ENCODE measurements at regions not wholly inside any gene's neighbourhood (a gene's known extent, or its start where the extent isn't known, plus 50 kb on each side); places are given as distances from the start of the nearest gene placed in this dataset.

DNA sequence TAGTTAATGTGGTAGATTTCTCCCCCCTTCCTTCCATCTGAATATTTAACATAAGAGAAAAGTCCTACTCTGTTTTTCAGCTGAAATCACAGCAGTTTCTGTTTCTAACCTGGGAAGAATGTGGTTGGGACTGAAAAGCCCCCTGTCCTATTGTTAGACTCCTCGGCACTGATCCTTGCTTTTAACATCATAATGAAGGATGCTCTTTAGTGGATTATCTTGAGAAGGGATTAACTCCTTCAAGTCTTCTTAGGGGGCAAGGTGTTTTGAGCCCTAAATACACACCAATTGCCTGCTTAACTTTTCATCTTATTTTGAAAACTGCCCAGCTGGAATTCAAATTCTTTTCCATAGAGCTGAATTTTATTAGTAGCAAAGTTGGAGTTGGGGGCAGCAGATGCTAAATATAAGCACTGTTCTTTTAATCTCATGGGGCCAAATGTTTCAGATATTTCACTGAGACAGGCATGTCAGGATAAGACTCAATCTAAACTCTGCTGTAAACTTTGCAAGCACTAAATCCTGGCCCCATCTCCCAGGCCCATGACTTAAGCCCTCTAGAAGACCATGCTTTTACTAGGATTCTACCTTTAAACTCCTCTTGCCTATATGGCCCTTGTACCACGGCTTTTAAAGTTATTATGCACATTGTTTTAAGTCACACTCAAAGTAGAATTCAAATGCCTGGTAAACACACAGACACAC lies 243.2 kb upstream of the NR2F2 start:
- H3K27ac ChIP-seq (ENCODE audit: low read depth, low read length) = no peak overlapping the region
- H3K9me3 ChIP-seq (ENCODE audit: control insufficient read depth, insufficient read depth, low read length) = no peaks in the 10 kb centered on the region; the same call in 1 of the 2 replicates
- H3K27me3 ChIP-seq (ENCODE audit: control insufficient read depth, low read length) = no peaks in the 10 kb centered on the region
- no peaks in the 10 kb centered on the region for H4K20me1 ChIP-seq (ENCODE audit: control insufficient read depth, insufficient read depth, low read depth, low read length)
- no peaks in the 10 kb centered on the region for H3F3A ChIP-seq (ENCODE audit: control insufficient read depth, insufficient read depth)
- H3K4me3 ChIP-seq (ENCODE audit: low read length) = no peak overlapping the region
- H3K4me1 ChIP-seq (ENCODE audit: control insufficient read depth, low read length) = no peaks in the 10 kb centered on the region
- TF ChIP-seq EZH2phosphoT487 (IDR thresholded peaks at IDR 0.05; ENCODE audit: borderline replicate concordance, low read length) = no peak
- no peaks in the 10 kb centered on the region for H3K36me3 ChIP-seq (ENCODE audit: control insufficient read depth, low read length)
- H3K9me2 ChIP-seq (replicated peaks; ENCODE audit: control insufficient read depth, low read length) = no peaks in the 10 kb centered on the region
- H3K79me2 ChIP-seq (ENCODE audit: control insufficient read depth, low read length) = no peaks in the 10 kb centered on the region
- H3K4me2 ChIP-seq (ENCODE audit: low read length) = no peak overlapping the region

DNA sequence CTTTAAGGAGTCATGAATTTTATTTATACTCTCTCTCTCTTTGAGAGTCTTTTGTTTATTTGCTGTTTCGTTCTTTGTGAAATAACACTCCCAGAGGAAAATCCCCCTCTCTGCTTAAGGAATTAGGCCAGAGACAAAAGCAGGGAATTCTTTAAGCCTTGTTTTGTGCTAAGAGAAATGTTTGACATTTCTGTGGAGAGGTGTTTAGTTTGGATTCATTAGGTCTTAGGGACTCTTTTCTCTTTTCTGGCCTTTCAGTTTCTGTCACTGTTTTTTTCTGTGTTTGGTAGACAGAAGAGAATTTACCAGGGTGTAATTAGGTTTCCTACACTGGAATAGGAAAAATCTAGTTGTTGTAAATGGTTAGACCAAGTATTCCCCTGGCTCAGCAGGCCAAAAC lies 241.8 kb upstream of the NR2F2 start:
- H3K36me3 ChIP-seq (ENCODE audit: control insufficient read depth, low read length) = no peaks in the 10 kb centered on the region
- H3K9me3 ChIP-seq (ENCODE audit: control insufficient read depth, insufficient read depth, low read length) = no peaks in the 10 kb centered on the region; the same call in 1 of the 2 replicates
- no peak overlapping the region for H3K4me3 ChIP-seq (ENCODE audit: low read length)
- TF ChIP-seq CTCF (IDR thresholded peaks at IDR 0.05; ENCODE audit: low read depth, low read length, poor library complexity, severe bottlenecking) = no peak
- no peak for TF ChIP-seq EZH2phosphoT487 (IDR thresholded peaks at IDR 0.05; ENCODE audit: borderline replicate concordance, low read length)
- H3F3A ChIP-seq (ENCODE audit: control insufficient read depth, insufficient read depth) = no peaks in the 10 kb centered on the region
- no peak overlapping the region for H3K27ac ChIP-seq (ENCODE audit: low read depth, low read length)
- H4K20me1 ChIP-seq (ENCODE audit: control insufficient read depth, insufficient read depth, low read depth, low read length) = no peaks in the 10 kb centered on the region
- no peaks in the 10 kb centered on the region for H3K79me2 ChIP-seq (ENCODE audit: control insufficient read depth, low read length)
- no peaks in the 10 kb centered on the region for H3K9me2 ChIP-seq (replicated peaks; ENCODE audit: control insufficient read depth, low read length)
- H3K4me1 ChIP-seq (ENCODE audit: control insufficient read depth, low read length) = no peaks in the 10 kb centered on the region
- no peaks in the 10 kb centered on the region for H3K27me3 ChIP-seq (ENCODE audit: control insufficient read depth, low read length)
- H3K4me2 ChIP-seq (ENCODE audit: low read length) = no peak overlapping the region

- Histone ChIP-seq H3K9me2 (replicated peaks; ENCODE audit: control insufficient read depth, low read length) (no peaks in the 10 kb centered on the region), H3K4me3 (ENCODE audit: low read length) (no peak overlapping the region), H3K27ac (ENCODE audit: low read depth, low read length) (no peak overlapping the region), H3K36me3 (ENCODE audit: control insufficient read depth, low read length) (no peaks in the 10 kb centered on the region), H3K4me1 (ENCODE audit: control insufficient read depth, low read length) (no peaks in the 10 kb centered on the region), H3K79me2 (ENCODE audit: control insufficient read depth, low read length) (no peaks in the 10 kb centered on the region), H4K20me1 (ENCODE audit: control insufficient read depth, insufficient read depth, low read depth, low read length) (no peaks in the 10 kb centered on the region), H3K4me2 (ENCODE audit: low read length) (no peak overlapping the region), H3K9me3 (ENCODE audit: control insufficient read depth, insufficient read depth, low read length) (no peaks in the 10 kb centered on the region; the same call in 1 of the 2 replicates), H3F3A (ENCODE audit: control insufficient read depth, insufficient read depth) (no peaks in the 10 kb centered on the region), H3K27me3 (ENCODE audit: control insufficient read depth, low read length) (no peaks in the 10 kb centered on the region)
- TF ChIP-seq EZH2phosphoT487 (IDR thresholded peaks at IDR 0.05; ENCODE audit: borderline replicate concordance, low read length) = no peak
- no peak for TF ChIP-seq CTCF (IDR thresholded peaks at IDR 0.05; ENCODE audit: low read depth, low read length, poor library complexity, severe bottlenecking)
These were observed 241.0 kb upstream of the NR2F2 start for GRCh38 chr15:96089405-96090058.

DNA sequence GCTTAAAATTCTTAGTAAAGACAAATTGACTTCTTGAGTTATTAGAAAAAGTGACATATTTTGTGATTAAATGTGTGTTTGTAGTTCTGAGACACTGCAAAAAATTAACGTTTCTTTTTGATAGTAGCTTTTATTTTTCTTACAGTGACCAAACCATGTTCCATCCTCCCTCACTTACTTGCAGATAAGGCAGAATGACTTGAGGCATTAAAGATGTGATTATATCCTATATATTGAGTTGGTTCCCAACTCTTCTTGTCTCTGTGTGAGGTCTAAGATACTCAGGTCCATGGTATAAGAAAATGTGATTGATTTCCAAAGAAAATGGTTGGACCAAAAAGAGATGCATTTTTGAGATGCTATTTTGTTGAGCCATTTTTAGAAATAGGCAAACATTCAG lies 238.3 kb upstream of the NR2F2 start:
- no peak for TF ChIP-seq EZH2phosphoT487 (IDR thresholded peaks at IDR 0.05; ENCODE audit: borderline replicate concordance, low read length)
- no peak for TF ChIP-seq CTCF (IDR thresholded peaks at IDR 0.05; ENCODE audit: low read depth, low read length, poor library complexity, severe bottlenecking)
- H3K27me3 ChIP-seq (ENCODE audit: control insufficient read depth, low read length) = no peaks in the 10 kb centered on the region

More for the DNA sequence above, 238.3 kb upstream of the NR2F2 start:
- no peaks in the 10 kb centered on the region for H3K36me3 ChIP-seq (ENCODE audit: control insufficient read depth, low read length)
- no peaks in the 10 kb centered on the region for H3F3A ChIP-seq (ENCODE audit: control insufficient read depth, insufficient read depth)
- H3K4me1 ChIP-seq (ENCODE audit: control insufficient read depth, low read length) = no peaks in the 10 kb centered on the region
- H4K20me1 ChIP-seq (ENCODE audit: control insufficient read depth, insufficient read depth, low read depth, low read length) = no peaks in the 10 kb centered on the region
- no peak overlapping the region for H3K4me3 ChIP-seq (ENCODE audit: low read length)
- H3K4me2 ChIP-seq (ENCODE audit: low read length) = no peak overlapping the region
- H3K27ac ChIP-seq (ENCODE audit: low read depth, low read length) = no peak overlapping the region
- no peaks in the 10 kb centered on the region for H3K79me2 ChIP-seq (ENCODE audit: control insufficient read depth, low read length)
- no peaks in the 10 kb centered on the region for H3K9me2 ChIP-seq (replicated peaks; ENCODE audit: control insufficient read depth, low read length)
- H3K9me3 ChIP-seq (ENCODE audit: control insufficient read depth, insufficient read depth, low read length) = no peaks in the 10 kb centered on the region; the same call in 1 of the 2 replicates

Data from DOHH2 (cell line).